GM21423 (cell line): ENCODE measurements at regions not wholly inside any gene's neighbourhood (a gene's known extent, or its start where the extent isn't known, plus 50 kb on each side); places are given as distances from the start of the nearest gene placed in this dataset.
A peak's percentile ranks its signal among the peaks of the same experiment; 100 is the strongest.
"Not testable (repeated sequence)": the region's sequence is repeated elsewhere in the genome, so short reads cannot be mapped to it uniquely, and the experiment has no call there.

Experiments
- ATAC-seq: cut with Tn5 transposase; IDR thresholded peaks from one replicate; pipeline ENCODE4 v1.9.1; 2021; ENCODE audit warnings: mild to moderate bottlenecking, moderate library complexity; ENCODE audit not compliant: unreplicated experiment

DNA sequence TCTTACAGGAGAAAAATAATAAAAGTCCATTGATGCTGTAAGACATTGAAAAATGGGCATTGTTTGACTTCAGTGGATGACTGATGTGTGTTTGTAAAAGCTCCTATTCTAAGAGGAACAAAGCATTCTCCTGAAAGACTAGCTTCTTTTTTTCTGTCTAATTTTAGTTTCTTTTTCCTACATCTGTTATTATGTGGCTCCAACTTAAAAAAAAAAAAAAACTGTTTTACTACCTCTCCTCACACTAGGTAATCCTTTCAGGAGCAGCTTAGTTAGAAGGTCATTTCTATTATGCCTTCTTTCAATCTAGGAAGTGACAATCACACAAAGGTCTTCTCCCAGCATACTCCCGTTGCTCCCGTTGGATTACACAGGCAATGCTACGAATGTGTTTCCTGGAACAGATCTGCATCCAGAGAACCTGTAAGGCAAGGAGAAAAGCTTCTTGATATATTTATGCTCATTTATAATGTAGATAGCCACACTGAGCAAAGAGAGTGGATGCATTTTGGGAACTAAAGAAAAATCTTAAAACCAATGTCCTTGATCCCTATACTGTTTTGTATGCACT, 595.1 kb upstream of the CCDC179 start:
- no peak for ATAC-seq

DNA sequence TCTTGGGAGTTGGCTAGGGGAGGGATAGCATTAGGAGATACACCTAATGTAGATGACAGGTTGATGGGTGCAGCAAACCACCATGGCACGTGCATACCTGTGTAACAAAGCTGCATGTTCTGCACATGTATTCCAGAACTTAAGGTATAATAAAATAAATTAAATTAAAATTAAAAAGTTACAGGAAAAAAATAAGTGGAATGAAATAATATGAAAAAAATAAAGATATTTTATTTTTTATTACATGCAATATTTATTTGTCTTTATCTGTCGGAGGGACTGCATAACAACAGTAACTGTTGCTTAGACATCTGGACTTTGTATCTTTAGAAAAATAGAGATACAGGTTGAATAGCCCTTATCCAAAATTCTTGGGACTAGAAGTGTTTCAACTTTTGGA, 597.4 kb upstream of the CCDC179 start:
- ATAC-seq = no peak

DNA sequence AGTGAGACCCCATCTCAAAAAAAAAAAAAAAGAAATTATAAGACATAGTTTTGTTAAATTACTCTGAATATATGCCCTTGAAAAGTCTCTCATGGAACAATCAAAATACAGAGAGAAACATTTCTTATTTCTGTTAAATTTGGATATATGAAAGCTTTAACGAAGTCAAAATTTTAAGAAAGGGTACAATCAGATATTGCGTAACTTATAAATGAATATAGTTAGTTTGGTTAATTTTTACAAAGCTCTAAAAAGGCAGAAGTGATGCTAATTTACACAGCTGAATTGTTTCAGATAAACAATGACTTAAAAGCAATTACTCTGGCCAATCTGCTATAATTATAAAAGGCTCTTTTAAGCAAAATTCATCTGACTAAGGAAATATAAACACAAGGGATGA, 611.6 kb upstream of the CCDC179 start:
- no peak for ATAC-seq

DNA sequence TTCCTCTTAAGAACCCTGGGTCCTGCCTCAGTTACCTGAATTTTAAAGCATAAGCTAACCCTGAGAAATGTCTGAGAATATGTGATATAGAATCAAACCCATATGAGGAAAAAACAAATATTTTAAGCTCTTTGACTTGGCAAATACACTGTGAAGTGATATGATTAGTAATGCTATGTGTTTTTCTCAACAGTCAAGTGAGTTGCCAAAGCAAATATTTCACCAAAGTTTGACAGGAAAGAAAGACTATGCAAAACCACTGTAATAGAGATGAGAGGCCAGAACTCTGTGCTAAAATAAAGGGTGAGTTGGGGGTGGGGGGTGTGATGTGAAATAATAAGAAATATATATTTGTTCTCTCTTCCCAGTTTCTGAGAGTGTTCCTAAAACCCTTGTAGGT, 613.5 kb upstream of the CCDC179 start:
- ATAC-seq = no peak

DNA sequence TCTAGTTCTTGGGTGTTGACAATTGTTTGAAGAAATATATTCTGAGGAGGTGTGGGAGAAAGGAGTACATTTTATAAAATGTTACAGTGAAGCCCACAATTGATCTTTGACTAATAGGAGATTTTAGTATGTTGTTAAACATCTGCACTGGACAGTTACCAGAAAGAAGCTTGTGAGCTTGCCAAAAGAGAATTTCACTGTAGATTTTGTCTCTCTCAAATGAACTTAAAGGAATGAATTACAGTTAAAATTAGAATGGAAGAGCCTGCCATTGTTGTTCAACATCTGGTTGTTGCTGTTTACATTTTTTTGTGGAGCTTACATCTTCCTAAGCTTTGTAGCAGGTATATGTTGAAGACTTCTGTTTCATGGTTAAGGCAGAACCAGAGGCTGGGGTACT, 620.5 kb upstream of the CCDC179 start:
- ATAC-seq = no peak

DNA sequence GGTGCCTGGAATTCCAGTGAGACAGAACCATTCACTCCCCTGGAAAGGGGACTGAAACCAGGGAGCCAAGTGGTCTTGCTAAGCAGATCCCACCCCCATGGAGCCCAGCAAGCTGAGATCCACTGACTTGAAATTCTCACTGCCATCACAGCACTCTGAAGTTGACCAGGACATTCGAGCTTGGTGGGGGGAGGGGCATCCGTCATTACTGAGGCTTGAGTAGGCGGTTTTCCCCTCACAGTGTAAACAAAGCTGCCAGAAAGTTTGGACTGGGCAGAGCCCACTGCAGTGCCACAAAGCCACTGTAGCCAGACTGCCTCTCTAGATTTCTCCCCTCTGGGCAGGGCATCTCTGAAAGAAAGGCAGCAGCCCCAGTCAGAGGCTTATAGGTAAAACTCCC, 623.9 kb upstream of the CCDC179 start:
- ATAC-seq = not testable (repeated sequence)

DNA sequence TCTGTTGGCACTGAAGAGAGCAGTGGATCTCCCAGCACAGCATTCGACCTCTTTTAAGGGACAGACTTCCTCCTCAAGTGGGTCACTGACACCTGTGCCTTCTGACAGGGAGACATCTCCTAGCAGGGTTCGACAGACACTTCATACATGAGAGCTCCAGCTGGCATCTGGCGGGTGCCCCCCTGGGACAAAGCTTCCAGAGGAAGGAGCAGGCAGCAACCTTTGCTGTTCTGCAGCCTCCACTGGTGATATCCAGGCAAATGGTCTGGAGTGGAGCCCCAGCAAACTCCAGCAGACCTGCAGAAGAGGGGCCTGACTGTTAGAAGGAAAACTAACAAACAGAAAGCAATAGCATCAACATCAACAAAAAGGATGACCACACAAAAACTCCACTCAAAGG, 624.3 kb upstream of the CCDC179 start:
- ATAC-seq = not testable (repeated sequence)

DNA sequence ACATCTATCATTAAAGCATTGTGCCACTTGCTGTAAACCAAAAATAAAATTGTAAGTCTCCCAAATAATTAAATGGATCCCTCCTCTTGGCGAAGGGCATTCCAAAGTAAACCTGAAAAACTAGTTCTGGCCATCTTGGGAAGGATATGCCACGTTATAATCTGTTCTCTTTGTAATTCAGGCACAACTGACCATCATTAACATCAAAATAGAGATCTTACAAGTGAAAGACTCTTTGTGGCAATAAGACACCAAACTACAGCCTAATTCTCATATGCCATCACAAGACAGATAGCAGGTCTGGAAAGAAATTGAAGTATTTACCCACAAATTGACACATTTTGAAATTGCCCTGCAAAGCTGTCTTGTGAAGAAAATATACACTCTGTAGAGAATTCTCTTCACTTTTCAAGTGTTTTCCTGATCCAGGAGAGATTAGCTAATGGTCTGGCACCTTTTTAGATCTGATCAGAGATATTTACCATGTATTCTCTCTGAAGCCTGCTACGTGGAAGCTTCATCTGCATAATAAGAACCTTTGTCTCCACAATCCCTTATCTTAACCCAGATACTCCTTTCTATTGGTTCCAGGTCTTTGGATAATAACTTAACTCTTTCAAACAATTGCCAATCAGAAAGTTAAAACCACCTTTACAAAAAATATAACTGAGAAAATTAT, 630.4 kb upstream of the CCDC179 start:
- ATAC-seq = no peak

DNA sequence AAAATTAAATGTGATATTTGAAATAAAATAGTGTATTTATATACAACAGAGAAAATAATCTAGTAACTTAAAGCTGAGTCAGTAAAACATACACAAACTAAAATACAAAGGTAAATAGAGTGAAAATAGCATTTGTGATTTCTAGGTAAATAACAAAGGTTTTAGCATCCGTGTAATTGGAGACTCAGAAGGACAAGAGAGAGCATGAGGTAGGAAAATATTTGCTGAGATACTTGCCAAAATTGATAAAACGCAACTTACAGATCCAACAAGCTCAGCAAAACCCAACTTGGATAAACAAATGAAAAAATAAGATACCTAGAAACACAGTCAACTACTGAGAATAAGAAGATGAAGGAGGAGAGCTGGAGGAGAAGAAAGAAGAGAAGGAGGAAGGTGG, 634.7 kb upstream of the CCDC179 start:
- ATAC-seq = no peak

DNA sequence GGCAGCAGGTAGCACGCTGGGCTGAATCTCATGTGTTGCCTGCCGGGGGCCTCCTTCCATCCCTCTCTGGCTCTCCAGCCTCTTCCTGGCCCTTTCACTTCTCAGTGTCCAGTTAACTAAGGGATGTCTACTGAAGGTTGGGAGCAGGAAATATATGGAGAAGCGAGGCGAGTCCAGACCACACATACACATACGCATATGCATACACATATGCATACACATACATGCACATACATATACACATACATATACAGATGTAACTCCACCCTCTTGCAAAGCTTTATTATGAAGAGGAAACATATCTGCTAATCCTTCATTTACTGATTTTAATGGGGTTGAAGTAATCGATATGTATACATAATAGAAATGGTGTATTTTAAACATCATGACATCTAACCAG, 636.1 kb upstream of the CCDC179 start:
- no peak for ATAC-seq

DNA sequence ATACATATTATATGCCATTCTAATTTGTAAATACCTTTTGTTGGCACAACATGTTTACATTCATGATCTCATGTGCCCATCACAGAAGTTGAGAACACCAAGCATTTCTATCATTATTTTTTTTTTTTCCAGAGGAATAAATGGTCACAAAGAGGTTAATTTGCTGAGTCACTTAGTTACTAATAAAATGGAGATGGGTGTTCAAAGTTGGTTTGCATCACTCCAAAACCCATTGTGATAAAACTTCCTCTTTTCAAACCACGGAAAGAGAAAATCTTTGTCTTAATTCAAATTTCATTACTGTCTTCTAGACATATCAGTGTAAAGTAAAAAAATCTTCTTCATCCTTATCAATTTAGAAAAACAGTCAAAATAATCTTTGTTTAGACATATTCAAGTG, 636.8 kb upstream of the CCDC179 start:
- no peak for ATAC-seq

DNA sequence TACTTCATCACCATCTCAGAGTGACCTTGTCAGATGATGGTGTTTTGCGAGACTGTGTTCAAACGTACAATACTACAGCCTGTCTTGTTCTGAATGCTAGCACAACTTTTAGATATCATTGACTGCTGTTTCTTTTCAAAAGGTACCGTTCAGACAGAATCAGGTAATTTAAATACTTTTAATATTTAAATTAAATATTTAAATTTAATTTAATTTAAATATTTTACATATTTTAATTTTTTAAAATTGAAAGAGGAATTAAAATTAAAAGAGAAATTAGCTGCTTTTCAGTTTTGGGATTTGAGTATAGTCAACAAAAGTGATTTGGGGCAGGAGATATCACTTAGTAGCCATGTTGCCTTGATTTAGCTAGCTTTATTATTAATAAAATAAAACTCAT, 642.1 kb upstream of the CCDC179 start:
- ATAC-seq = no peak

DNA sequence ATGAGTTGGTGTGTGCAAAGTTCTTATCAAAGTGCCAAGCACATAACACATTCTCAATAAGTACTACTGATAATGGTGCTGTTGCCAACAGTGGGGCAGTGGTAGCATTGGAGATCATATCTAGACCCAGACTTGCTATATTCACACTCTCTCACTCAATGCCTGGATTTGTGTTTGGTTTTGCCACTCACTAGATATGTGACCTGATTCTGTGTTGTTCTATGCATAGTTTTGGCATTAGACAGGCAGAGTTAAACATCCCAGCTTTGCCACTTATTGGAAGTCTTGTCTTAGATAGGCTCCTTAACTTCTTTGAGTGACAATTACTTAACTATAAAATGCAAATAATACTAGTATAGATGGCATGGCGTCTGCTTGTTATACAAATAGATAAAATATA, 642.6 kb upstream of the CCDC179 start:
- no peak for ATAC-seq

DNA sequence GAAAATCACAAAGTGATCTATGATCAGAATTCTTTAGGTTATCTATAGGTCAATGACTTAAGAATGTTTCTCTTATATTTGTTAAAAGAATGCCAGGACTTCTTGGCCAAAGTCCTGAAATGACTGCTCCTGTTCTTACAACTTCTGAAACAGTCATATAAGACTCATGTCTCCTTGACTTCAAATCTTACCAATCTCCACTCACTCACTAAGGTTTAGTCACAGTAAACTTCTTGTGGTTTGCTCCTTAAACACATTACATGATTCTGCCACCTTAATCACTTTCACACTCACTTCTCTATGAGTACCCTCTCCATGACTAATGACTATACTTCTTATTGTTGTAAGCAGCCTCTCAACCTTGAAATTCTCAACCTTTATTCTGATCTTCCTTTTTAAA, 648.7 kb upstream of the CCDC179 start:
- ATAC-seq = peak; percentile 53

DNA sequence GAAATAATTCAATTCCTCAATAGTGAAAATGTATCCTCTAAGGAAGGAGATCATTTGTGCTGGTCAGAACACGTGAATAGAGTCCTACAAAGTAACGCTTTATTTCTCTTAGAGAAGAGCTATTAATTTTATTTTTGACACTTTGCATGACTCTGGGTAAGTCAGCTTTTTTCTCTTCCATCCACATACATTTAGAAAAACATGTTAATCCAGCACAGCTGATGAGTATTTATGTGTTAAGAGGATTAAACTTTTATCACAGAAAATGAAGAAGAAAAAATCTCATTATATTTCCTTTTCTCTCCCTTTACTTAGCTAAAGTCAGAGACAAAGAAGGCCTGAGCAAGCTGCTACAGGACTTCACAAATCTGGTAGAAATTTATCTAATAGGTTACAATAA, 649.5 kb upstream of the CCDC179 start:
- no peak for ATAC-seq

DNA sequence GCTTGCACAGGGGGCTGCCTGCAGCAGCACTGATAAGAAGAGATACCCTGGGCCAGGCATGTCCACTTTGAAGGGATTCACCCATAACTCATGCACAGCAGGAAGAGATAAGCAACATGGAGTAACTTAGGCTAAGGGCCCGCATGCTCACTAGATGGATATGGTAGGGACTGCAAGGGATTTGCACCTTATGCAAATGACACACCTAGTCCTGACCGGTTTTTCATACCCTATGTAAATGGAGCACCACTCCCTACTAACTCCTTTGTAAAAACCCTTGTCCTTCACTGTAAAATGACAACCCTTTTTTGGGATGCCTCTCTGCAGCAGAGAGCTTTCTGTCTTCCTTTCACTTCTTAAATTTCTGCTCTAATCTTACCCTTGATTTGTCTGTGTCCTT, 658.9 kb upstream of the CCDC179 start:
- ATAC-seq = no peak

DNA sequence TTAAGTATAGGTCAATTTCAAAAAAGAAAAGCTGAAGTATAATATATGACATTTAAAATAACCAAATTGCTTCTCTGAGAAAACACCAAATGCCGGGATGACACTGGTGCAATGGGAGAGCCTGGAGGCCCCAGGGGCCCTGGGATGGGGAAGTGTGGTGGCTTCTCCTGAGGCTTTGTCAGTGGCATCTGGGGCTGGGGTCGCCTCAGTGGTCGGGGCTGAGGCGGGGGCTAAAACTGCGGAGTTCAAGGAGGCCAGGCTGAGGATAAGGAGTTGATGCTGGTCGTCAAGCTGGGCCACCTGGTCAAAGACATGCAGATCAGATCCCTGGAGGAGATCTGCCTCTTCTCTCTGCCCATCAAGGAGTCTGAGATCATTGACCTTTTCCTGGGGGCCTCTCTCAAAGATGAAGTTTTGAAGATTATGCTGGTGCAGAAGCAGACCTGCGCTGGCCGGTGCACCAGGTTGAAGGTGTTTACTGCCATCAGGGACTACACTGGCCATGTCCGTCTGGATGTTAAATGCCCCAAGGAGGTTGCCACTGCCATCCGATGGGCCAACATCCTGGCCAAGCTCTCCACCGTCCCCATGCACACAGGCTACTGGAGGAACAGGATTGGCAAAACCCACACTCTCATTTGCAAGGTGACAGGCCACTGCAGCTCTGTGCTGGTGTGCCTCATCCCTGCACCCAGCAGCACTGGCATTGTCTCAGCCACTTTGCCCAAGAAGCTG, 660.1 kb upstream of the CCDC179 start:
- no peak for ATAC-seq

DNA sequence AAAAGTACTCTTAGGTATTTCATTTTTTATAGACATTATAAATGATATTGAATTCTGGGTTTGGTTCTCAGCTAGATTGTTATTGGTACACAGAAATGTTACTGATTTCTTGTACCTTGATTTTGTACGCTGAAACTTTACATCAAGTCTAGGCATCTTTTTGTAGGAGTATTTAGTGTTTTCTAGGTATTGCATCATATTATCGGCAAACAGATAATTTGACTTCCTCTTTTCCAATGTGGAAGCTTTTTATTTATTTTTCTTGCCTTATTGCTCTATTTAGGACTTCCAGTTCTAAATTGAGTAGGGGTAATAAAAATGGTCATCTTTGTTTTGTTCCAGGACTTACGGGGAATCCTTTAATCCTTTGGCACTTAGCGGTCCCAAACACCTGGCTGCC, 676.6 kb upstream of the CCDC179 start:
- no peak for ATAC-seq

DNA sequence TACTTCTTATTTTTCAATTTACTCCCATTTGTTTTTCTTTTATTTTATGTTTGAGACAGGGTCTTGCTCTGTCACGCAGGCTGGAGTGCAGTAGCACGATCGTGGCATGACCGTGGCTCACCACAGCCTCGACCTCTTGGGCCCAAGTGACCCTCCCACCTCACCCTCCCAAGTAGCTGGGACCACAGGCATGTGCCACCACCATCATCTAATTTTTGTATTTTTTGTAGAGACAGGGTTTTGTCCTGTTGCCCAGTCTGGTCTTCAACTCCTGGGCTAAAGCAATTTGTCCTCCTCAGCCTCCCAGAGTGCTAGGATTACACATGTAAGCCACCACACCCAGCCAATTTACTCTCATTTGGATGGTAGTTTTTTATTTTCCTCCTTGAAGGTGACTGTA, 679.3 kb upstream of the CCDC179 start:
- ATAC-seq = no peak

DNA sequence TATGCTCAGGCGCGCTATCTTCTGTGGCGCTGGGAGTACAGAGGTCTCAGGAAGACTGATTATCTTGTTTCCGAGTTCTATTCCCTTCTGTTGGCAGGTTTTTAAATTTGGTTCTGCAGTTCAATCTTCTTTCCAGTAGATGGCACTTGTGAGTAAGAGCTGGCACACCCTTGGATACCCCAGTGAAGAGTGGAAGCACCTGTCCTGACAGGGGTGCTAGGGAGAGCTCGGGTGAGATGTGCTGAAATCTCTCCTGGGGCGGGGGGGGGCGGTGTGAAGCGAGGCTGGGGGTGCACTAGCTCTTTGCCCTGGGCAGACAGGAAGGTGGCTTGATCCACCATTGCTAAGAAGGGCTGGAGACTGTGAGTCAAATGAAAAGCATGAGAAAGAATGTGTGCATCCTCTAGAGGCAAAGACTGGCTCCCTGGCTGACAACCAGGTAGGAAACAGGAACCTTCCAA, 679.9 kb upstream of the CCDC179 start:
- ATAC-seq = peak; percentile 93

DNA sequence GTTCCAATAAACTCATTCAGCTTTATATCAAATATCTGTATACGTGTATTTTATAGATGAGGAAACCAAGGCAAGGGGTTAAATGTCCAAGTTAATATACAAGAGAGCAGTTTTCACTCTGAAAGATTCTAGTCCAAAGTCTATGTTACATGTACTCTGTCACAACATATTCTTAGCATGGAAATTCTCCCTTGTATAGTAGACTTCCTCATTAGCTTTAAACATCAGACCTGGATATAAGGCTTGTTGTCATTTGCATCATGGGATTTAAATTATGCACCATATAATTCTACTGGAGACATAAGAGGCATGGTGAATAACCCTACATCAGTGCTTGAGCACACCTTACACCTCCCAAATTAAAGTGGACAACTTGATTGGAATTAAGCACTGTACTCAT, 681.9 kb upstream of the CCDC179 start:
- no peak for ATAC-seq

DNA sequence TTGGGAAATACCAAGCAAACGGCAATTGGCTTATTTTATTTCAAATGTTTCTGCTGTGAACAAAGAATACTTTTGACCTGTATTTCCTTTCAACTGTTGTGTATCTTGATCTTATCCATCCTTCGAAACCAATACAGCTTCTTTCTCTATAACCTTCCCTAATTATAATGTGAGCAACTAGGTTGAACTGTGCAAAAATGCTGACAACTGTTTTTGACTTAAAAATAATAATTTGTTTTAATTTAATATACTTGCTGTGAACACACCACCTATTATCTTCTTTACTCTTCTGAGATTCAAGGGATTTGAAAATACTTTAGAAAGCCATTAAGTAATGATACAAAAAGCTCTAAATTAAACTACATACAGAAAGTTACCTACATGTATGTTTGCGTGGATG, 682.5 kb upstream of the CCDC179 start:
- no peak for ATAC-seq
